OCI-LY3 (cell line): ENCODE measurements at regions not wholly inside any gene's neighbourhood (a gene's known extent, or its start where the extent isn't known, plus 50 kb on each side); places are given as distances from the start of the nearest gene placed in this dataset.

Source experiments
- CTCF ChIP-seq: fragments of 200-600, 300-600 bp; sonication (generic); IDR thresholded peaks from 2 replicates; pipeline ENCODE4 v1.5.1; 2014; ENCODE audit warnings: antibody characterized with exemption, low read length, low read depth
- EZH2phosphoT487 ChIP-seq: fragments of 200-600 bp; shearing (Covaris generic); IDR thresholded peaks from 2 replicates; pipeline ENCODE4 v1.6.1; 2018; ENCODE audit warnings: antibody characterized with exemption, mixed run types, low read depth

GRCh38 chr5:129372025-129372424 is 88.1 kb upstream of the ADAMTS19 start:
- TF ChIP-seq CTCF, result no peak
- TF ChIP-seq EZH2phosphoT487, result no peak
